Stimulated activated CD8-positive, alpha-beta memory T cell treated with anti-CD3 and anti-CD28 coated beads, Interleukin-4, amount 100 ng/mL, for 4 hours (primary cell): ENCODE measurements at regions not wholly inside any gene's neighbourhood (a gene's known extent, or its start where the extent isn't known, plus 50 kb on each side); places are given as distances from the start of the nearest gene placed in this dataset.

ENCODE experiments used
- DNase-seq, 2 donors: peaks; one replicate each; pipeline ENCODE4 v3.0.0-alpha.2; 2020; ENCODE audit warnings: low read depth in 2 of 2, low spot score in 1 of 2

- no peak for DNase-seq
Measured at GRCh38 chr6:87909849-87910248, 137.8 kb upstream of the SPACA1 start.

- no peak for DNase-seq
Measured at GRCh38 chr6:87908978-87909811, 138.4 kb upstream of the SPACA1 start.

- DNase-seq: no peak
Measured at GRCh38 chr6:87907521-87907920, 140.1 kb upstream of the SPACA1 start.

GRCh38 chr6:87905101-87905641, 142.5 kb upstream of the SPACA1 start:
- no peak for DNase-seq

GRCh38 chr6:87904011-87904410, 143.6 kb upstream of the SPACA1 start:
- no peak for DNase-seq

- DNase-seq: no peak
Measured at GRCh38 chr6:87903323-87903722, 144.3 kb upstream of the SPACA1 start.

- DNase-seq: no peak
Measured at GRCh38 chr6:87902383-87902782, 145.3 kb upstream of the SPACA1 start.

- DNase-seq: no peak
Measured at GRCh38 chr6:87901613-87902012, 146.0 kb upstream of the SPACA1 start.

GRCh38 chr6:87900160-87900698, 147.4 kb upstream of the SPACA1 start:
- DNase-seq: no peak

GRCh38 chr6:87899499-87900147, 148.0 kb upstream of the SPACA1 start:
- no peak for DNase-seq

GRCh38 chr6:87897663-87898062, 150.0 kb upstream of the SPACA1 start:
- DNase-seq: no peak

- no peak for DNase-seq
Measured at GRCh38 chr6:87897013-87897412, 150.6 kb upstream of the SPACA1 start.

GRCh38 chr6:87887266-87887665, 160.4 kb upstream of the SPACA1 start:
- DNase-seq: no peak

- DNase-seq: no peak
Measured at GRCh38 chr6:87884203-87884602, 163.4 kb upstream of the SPACA1 start.

GRCh38 chr6:87881342-87881895, 166.2 kb upstream of the SPACA1 start:
- no peak for DNase-seq

- no peak for DNase-seq
Measured at GRCh38 chr6:87879132-87879861, 168.3 kb upstream of the SPACA1 start.

- no peak for DNase-seq
Measured at GRCh38 chr6:87875781-87876180, 171.9 kb upstream of the SPACA1 start.

- DNase-seq: no peak
Measured at GRCh38 chr6:87873556-87873955, 171.5 kb upstream of the AKIRIN2 start.

GRCh38 chr6:87870556-87870955, 168.5 kb upstream of the AKIRIN2 start:
- no peak for DNase-seq

- DNase-seq: no peak
Measured at GRCh38 chr6:87869064-87869905, 167.3 kb upstream of the AKIRIN2 start.
